Left ventricle myocardium inferior (tissue), 1 donor: ENCODE measurements at regions not wholly inside any gene's neighbourhood (a gene's known extent, or its start where the extent isn't known, plus 50 kb on each side); places are given as distances from the start of the nearest gene placed in this dataset.

ENCODE experiments used
- DNase-seq: peaks from one replicate; pipeline ENCODE4 v3.0.0-alpha.2; 2020
- H3K27ac ChIP-seq: fragments of 200-600 bp; replicated peaks from 2 replicates; pipeline ENCODE4 v1.8.0; 2021
- H3K27me3 ChIP-seq: fragments of 200-600 bp; 2 replicates; pipeline ENCODE4 v1.8.0; 2021; ENCODE audit warnings: low read depth
- H3K36me3 ChIP-seq: fragments of 200-600 bp; 2 replicates; pipeline ENCODE4 v1.8.0; 2021
- H3K4me1 ChIP-seq: fragments of 200-600 bp; 2 replicates; pipeline ENCODE4 v1.8.0; 2021
- H3K4me3 ChIP-seq: fragments of 200-600 bp; 2 replicates; pipeline ENCODE4 v1.8.0; 2021; ENCODE audit warnings: mild to moderate bottlenecking, moderate library complexity
- H3K9me3 ChIP-seq: fragments of 200-600 bp; replicated peaks from 2 replicates; pipeline ENCODE4 v1.8.0; 2021
- CTCF ChIP-seq: fragments of 200-600 bp; IDR thresholded peaks from 2 replicates; pipeline ENCODE4 v1.8.0; 2021; ENCODE audit warnings: antibody characterized with exemption, mild to moderate bottlenecking, borderline replicate concordance
- intact Hi-C: fragments of 100-400 bp; cut with micrococcal nuclease; formaldehyde crosslinking; loops from one replicate; pipeline ENCODE4 v1.11.0; 2022
- donor health status: DM: no; HTN: yes; CAD: no; lungs with severe emphysema.

- H3K27me3 ChIP-seq, result no peaks in the 10 kb centered on the region
- H3K36me3 ChIP-seq, result no peaks in the 10 kb centered on the region
- peaks cover 16% of the 10 kb centered on the region for H3K9me3 ChIP-seq
- no peak overlapping the region for H3K27ac ChIP-seq
- intact Hi-C loops, result no loop called here
- TF ChIP-seq CTCF, result no peak
- DNase-seq, result no peak
- H3K4me3 ChIP-seq, result no peak overlapping the region
- H3K4me1 ChIP-seq, result no peaks in the 10 kb centered on the region
Observed at GRCh38 chrX:928606-929005, 283.8 kb downstream of the CRLF2 start.

- Histone ChIP-seq H3K27me3 (no peaks in the 10 kb centered on the region), H3K27ac (no peak overlapping the region), H3K4me1 (no peaks in the 10 kb centered on the region), H3K9me3 (peaks cover 20% of the 10 kb centered on the region), H3K36me3 (no peaks in the 10 kb centered on the region), H3K4me3 (no peak overlapping the region)
- DNase-seq, result no peak
- TF ChIP-seq CTCF, result no peak
- intact Hi-C loops, result no loop called here
Observed at GRCh38 chrX:926991-927390, 285.5 kb downstream of the CRLF2 start.

- Histone ChIP-seq H3K4me3 (no peak overlapping the region), H3K9me3 (peaks cover 20% of the 10 kb centered on the region), H3K27me3 (no peaks in the 10 kb centered on the region), H3K27ac (no peak overlapping the region), H3K4me1 (no peaks in the 10 kb centered on the region), H3K36me3 (no peaks in the 10 kb centered on the region)
- no peak for TF ChIP-seq CTCF
- intact Hi-C loops, result no loop called here
- DNase-seq, result no peak
Observed at GRCh38 chrX:926070-926469, 286.4 kb downstream of the CRLF2 start.

GRCh38 chrX:925652-926061 lies 286.8 kb downstream of the CRLF2 start:
- TF ChIP-seq CTCF, result no peak
- Histone ChIP-seq H3K27ac (no peak overlapping the region), H3K36me3 (no peaks in the 10 kb centered on the region), H3K9me3 (peaks cover 19% of the 10 kb centered on the region), H3K27me3 (no peaks in the 10 kb centered on the region), H3K4me3 (no peak overlapping the region), H3K4me1 (no peaks in the 10 kb centered on the region)
- intact Hi-C loops, result no loop called here
- no peak for DNase-seq

- no peak overlapping the region for H3K27ac ChIP-seq
- no peaks in the 10 kb centered on the region for H3K4me1 ChIP-seq
- peaks cover 15% of the 10 kb centered on the region for H3K9me3 ChIP-seq
- H3K4me3 ChIP-seq, result no peak overlapping the region
- DNase-seq, result no peak
- TF ChIP-seq CTCF, result no peak
- no peaks in the 10 kb centered on the region for H3K27me3 ChIP-seq
- no peaks in the 10 kb centered on the region for H3K36me3 ChIP-seq
- intact Hi-C loops, result no loop called here
Observed at GRCh38 chrX:925094-925493, 287.4 kb downstream of the CRLF2 start.

GRCh38 chrX:924017-924416 lies 288.4 kb downstream of the CRLF2 start:
- Histone ChIP-seq H3K36me3 (no peaks in the 10 kb centered on the region), H3K4me1 (no peaks in the 10 kb centered on the region), H3K4me3 (no peak overlapping the region), H3K9me3 (peaks cover 15% of the 10 kb centered on the region), H3K27me3 (no peaks in the 10 kb centered on the region), H3K27ac (no peak overlapping the region)
- TF ChIP-seq CTCF, result no peak
- DNase-seq, result no peak
- intact Hi-C loops, result no loop called here
